ENCODE measurements at regions not wholly inside any gene's neighbourhood (a gene's known extent, or its start where the extent isn't known, plus 50 kb on each side); places are given as distances from the start of the nearest gene placed in this dataset.

- in situ Hi-C loops (cut with HindIII; ENCODE audit: low pct_unique_long_range_greater_than_20kb, low sequenced_read_pairs) = no loop called here
- intact Hi-C loops (cut with micrococcal nuclease; ENCODE audit: unreplicated experiment) = no loop called here
- H3K4me1 ChIP-seq (ENCODE audit: control insufficient read depth, insufficient read depth, low read length) = no peaks in the 10 kb centered on the region
- POLR2A ChIA-PET = no interaction called here
- TF ChIP-seq, protein P1, sequence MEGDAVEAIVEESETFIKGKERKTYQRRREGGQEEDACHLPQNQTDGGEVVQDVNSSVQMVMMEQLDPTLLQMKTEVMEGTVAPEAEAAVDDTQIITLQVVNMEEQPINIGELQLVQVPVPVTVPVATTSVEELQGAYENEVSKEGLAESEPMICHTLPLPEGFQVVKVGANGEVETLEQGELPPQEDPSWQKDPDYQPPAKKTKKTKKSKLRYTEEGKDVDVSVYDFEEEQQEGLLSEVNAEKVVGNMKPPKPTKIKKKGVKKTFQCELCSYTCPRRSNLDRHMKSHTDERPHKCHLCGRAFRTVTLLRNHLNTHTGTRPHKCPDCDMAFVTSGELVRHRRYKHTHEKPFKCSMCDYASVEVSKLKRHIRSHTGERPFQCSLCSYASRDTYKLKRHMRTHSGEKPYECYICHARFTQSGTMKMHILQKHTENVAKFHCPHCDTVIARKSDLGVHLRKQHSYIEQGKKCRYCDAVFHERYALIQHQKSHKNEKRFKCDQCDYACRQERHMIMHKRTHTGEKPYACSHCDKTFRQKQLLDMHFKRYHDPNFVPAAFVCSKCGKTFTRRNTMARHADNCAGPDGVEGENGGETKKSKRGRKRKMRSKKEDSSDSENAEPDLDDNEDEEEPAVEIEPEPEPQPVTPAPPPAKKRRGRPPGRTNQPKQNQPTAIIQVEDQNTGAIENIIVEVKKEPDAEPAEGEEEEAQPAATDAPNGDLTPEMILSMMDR (IDR thresholded peaks at IDR 0.05) = no peak
- no peak for TF ChIP-seq POLR2AphosphoS5 (IDR thresholded peaks at IDR 0.05; ENCODE audit: low read depth, low read length)
- no peak for TF ChIP-seq TCF7L2 (IDR thresholded peaks at IDR 0.05; ENCODE audit: low read depth, low read length)
- TF ChIP-seq, protein P2, sequence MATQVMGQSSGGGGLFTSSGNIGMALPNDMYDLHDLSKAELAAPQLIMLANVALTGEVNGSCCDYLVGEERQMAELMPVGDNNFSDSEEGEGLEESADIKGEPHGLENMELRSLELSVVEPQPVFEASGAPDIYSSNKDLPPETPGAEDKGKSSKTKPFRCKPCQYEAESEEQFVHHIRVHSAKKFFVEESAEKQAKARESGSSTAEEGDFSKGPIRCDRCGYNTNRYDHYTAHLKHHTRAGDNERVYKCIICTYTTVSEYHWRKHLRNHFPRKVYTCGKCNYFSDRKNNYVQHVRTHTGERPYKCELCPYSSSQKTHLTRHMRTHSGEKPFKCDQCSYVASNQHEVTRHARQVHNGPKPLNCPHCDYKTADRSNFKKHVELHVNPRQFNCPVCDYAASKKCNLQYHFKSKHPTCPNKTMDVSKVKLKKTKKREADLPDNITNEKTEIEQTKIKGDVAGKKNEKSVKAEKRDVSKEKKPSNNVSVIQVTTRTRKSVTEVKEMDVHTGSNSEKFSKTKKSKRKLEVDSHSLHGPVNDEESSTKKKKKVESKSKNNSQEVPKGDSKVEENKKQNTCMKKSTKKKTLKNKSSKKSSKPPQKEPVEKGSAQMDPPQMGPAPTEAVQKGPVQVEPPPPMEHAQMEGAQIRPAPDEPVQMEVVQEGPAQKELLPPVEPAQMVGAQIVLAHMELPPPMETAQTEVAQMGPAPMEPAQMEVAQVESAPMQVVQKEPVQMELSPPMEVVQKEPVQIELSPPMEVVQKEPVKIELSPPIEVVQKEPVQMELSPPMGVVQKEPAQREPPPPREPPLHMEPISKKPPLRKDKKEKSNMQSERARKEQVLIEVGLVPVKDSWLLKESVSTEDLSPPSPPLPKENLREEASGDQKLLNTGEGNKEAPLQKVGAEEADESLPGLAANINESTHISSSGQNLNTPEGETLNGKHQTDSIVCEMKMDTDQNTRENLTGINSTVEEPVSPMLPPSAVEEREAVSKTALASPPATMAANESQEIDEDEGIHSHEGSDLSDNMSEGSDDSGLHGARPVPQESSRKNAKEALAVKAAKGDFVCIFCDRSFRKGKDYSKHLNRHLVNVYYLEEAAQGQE (IDR thresholded peaks at IDR 0.05; ENCODE audit: insufficient read depth in 1 of 2, low read depth in 2 of 2, low read length in 1 of 2) = no peak
- TF ChIP-seq SIN3A (IDR thresholded peaks at IDR 0.05; ENCODE audit: borderline replicate concordance, insufficient read depth, low read depth, low read length) = no peak
- H3K4me3 ChIP-seq (ENCODE audit: low read depth in 2 of 2, low read length in 2 of 2) = no peak overlapping the region
- DNase-seq (ENCODE audit: low read depth, low spot score) = no peak
- no TSS peak for BruUV-seq (replicated peaks)
- H3K27me3 ChIP-seq (ENCODE audit: control insufficient read depth, insufficient read depth, low read length) = no peaks in the 10 kb centered on the region
- ATAC-seq = no peak
- CTCF ChIA-PET = no interaction called here
- no peak overlapping the region for H3K27ac ChIP-seq (ENCODE audit: low read length)
- H3K9me3 ChIP-seq (ENCODE audit: control insufficient read depth, insufficient read depth, low read depth, low read length) = no peaks in the 10 kb centered on the region
- no peaks in the 10 kb centered on the region for H3K36me3 ChIP-seq (ENCODE audit: control insufficient read depth, insufficient read depth, low read length)
Observed at GRCh38 chr1:81226603-81226928, 574.2 kb upstream of the ADGRL2 start.

- Histone ChIP-seq H3K27ac (ENCODE audit: low read length) (no peak overlapping the region), H3K4me1 (ENCODE audit: control insufficient read depth, insufficient read depth, low read length) (no peaks in the 10 kb centered on the region), H3K4me3 (ENCODE audit: low read depth in 2 of 2, low read length in 2 of 2) (no peak overlapping the region), H3K36me3 (ENCODE audit: control insufficient read depth, insufficient read depth, low read length) (no peaks in the 10 kb centered on the region), H3K27me3 (ENCODE audit: control insufficient read depth, insufficient read depth, low read length) (no peaks in the 10 kb centered on the region), H3K9me3 (ENCODE audit: control insufficient read depth, insufficient read depth, low read depth, low read length) (no peaks in the 10 kb centered on the region)
- no peak for TF ChIP-seq SIN3A (IDR thresholded peaks at IDR 0.05; ENCODE audit: borderline replicate concordance, insufficient read depth, low read depth, low read length)
- TF ChIP-seq, protein P1 (IDR thresholded peaks at IDR 0.05) = no peak
- TF ChIP-seq TCF7L2 (IDR thresholded peaks at IDR 0.05; ENCODE audit: low read depth, low read length) = no peak
- TF ChIP-seq POLR2AphosphoS5 (IDR thresholded peaks at IDR 0.05; ENCODE audit: low read depth, low read length) = no peak
- TF ChIP-seq, protein P2 (IDR thresholded peaks at IDR 0.05; ENCODE audit: insufficient read depth in 1 of 2, low read depth in 2 of 2, low read length in 1 of 2) = no peak
- ChIA-PET CTCF (no interaction called here), POLR2A (no interaction called here)
- intact Hi-C loops (cut with micrococcal nuclease; ENCODE audit: unreplicated experiment) = no loop called here
- in situ Hi-C loops (cut with HindIII; ENCODE audit: low pct_unique_long_range_greater_than_20kb, low sequenced_read_pairs) = no loop called here
- no TSS peak for BruUV-seq (replicated peaks)
- no peak for DNase-seq (ENCODE audit: low read depth, low spot score)
- no peak for ATAC-seq
Observed at GRCh38 chr1:81225789-81226602, 574.7 kb upstream of the ADGRL2 start.

All from Panc1 (cell line).